Nephron (organoid): ENCODE measurements at regions not wholly inside any gene's neighbourhood (a gene's known extent, or its start where the extent isn't known, plus 50 kb on each side); places are given as distances from the start of the nearest gene placed in this dataset.

Source experiments
- H3K27ac Mint-ChIP-seq, 3 experiments: 2 replicates each; pipeline ENCODE4 v1.8.0; 2020; ENCODE audit warnings: mixed read lengths in 3 of 3, mild to moderate bottlenecking in 2 of 3, moderate library complexity in 1 of 3
- H3K27me3 Mint-ChIP-seq: 2 replicates; pipeline ENCODE4 v1.8.0; 2021; ENCODE audit warnings: low read depth, mild to moderate bottlenecking, moderate library complexity, mixed read lengths
- H3K36me3 Mint-ChIP-seq: 2 replicates; pipeline ENCODE4 v1.8.0; 2020; ENCODE audit warnings: low read depth, mixed read lengths
- H3K4me1 Mint-ChIP-seq: 2 replicates; pipeline ENCODE4 v1.8.0; 2020; ENCODE audit warnings: mixed read lengths
- H3K4me3 Mint-ChIP-seq, 3 experiments: 2 replicates each; pipeline ENCODE4 v1.8.0; 2020; ENCODE audit warnings: mild to moderate bottlenecking in 3 of 3, mixed read lengths in 3 of 3, moderate library complexity in 2 of 3
- H3K9me3 Mint-ChIP-seq: 2 replicates; pipeline ENCODE4 v1.8.0; 2020; ENCODE audit warnings: mixed read lengths
- TF ChIP-seq, protein P1 (sequence below), 3 experiments: fragments of 200-600 bp; sonication (generic); IDR thresholded peaks; one replicate each; pipeline ENCODE4 v1.5.0; 2021; ENCODE audit warnings: antibody characterized with exemption in 3 of 3; ENCODE audit not compliant: unreplicated experiment in 3 of 3

DNA sequence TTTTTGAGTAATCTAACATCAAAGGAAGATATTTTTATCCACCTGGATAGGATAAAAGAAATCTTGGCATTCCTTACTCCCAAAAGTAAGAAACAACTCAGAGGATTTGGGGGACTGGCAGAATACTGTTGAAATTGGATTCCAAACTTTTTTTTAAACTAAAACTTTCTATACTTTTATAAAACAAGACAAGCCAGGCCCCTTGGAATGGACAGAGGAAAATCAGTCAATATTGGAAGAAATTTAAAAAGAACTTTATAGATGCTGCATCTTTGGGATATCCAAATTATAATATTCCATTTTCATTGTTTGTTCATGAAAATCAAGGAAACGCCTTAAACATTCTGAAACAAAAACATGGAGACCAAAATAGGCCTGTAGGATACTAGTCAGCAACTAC is 147.6 kb upstream of the PIEZO2 start:
- TF ChIP-seq, protein P1, sequence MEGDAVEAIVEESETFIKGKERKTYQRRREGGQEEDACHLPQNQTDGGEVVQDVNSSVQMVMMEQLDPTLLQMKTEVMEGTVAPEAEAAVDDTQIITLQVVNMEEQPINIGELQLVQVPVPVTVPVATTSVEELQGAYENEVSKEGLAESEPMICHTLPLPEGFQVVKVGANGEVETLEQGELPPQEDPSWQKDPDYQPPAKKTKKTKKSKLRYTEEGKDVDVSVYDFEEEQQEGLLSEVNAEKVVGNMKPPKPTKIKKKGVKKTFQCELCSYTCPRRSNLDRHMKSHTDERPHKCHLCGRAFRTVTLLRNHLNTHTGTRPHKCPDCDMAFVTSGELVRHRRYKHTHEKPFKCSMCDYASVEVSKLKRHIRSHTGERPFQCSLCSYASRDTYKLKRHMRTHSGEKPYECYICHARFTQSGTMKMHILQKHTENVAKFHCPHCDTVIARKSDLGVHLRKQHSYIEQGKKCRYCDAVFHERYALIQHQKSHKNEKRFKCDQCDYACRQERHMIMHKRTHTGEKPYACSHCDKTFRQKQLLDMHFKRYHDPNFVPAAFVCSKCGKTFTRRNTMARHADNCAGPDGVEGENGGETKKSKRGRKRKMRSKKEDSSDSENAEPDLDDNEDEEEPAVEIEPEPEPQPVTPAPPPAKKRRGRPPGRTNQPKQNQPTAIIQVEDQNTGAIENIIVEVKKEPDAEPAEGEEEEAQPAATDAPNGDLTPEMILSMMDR (IDR thresholded peaks at IDR 0.05; ENCODE audit: unreplicated experiment in 3 of 3): no peak
- no peaks in the 10 kb centered on the region for H3K27me3 Mint-ChIP-seq

DNA sequence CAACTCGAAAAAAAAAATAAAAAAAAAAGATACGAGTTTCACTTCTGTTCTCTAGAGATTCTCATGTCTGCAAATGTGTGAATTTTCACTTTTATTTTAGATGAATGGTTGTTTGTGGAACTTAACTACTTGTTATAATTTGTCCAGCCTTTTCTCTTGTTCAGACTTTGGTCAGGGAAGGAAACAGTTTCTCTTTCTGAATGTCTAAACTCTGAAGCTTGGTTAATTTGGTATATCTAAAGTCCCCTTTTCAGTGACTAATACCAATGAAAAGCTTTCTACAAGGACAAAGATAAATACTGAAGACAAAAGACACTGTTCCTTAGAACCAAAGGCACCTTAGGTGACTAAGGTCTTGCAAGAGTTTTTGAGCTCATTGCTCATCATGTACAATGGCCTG is 144.4 kb upstream of the PIEZO2 start:
- no peaks in the 10 kb centered on the region for H3K27me3 Mint-ChIP-seq
- TF ChIP-seq, protein P1 (IDR thresholded peaks at IDR 0.05; ENCODE audit: unreplicated experiment in 3 of 3): no peak

More for the DNA sequence above, 147.6 kb upstream of the PIEZO2 start:
- peaks cover 17% of the 10 kb centered on the region for H3K9me3 Mint-ChIP-seq
- H3K4me3 Mint-ChIP-seq: no peak overlapping the region
- peaks cover 5% of the 10 kb centered on the region for H3K4me1 Mint-ChIP-seq
- H3K27ac Mint-ChIP-seq: no peak overlapping the region
- H3K36me3 Mint-ChIP-seq: no peaks in the 10 kb centered on the region

DNA sequence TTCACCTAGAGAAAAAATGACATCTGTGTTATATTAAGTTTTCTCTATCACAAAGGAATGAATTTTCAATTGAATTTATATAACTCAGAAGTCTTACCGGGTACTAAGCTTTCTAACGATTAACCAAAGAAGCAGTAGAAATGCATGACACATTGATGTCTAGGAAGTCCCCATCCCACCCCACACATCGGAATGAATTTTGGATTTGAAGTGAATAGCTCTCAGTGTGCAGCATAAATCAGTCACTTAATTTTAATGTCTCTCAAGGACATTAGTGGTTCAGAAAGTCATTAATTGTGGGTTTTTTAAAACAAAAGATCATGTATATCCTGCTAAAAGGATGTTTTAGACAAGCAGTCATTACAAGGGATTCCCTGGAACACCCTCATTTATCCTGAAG is 141.4 kb upstream of the PIEZO2 start:
- Mint-ChIP-seq H3K4me3 (no peak overlapping the region), H3K36me3 (no peaks in the 10 kb centered on the region), H3K9me3 (no peaks in the 10 kb centered on the region), H3K4me1 (peaks cover 13% of the 10 kb centered on the region), H3K27ac (peak overlapping the region in 2 of 3 experiments; percentile 19 to 41), H3K27me3 (no peaks in the 10 kb centered on the region)
- TF ChIP-seq, protein P1 (IDR thresholded peaks at IDR 0.05; ENCODE audit: unreplicated experiment in 3 of 3): no peak

More for the DNA sequence above, 144.4 kb upstream of the PIEZO2 start:
- Mint-ChIP-seq H3K4me3 (no peak overlapping the region), H3K27ac (no peak overlapping the region), H3K9me3 (no peaks in the 10 kb centered on the region), H3K36me3 (no peaks in the 10 kb centered on the region), H3K4me1 (peaks cover 13% of the 10 kb centered on the region)

DNA sequence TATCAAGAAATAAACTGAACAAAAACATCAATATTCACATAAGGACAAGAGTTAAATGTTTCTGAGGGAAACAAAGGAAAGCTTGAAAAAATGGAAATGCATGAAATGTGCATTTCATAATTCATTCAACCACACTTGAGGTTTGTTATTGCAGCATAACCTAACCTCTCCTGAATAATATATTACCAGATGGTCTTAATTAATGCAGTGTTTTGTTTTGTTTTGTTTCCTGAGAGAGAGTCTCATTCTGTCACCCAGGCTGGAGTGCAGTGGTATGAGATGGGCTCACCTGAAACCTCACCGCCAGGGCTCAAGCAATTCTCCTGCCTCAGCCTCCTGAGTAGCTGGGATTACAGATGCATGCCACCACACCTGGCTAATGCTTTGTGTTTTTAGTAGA is 139.9 kb upstream of the PIEZO2 start:
- TF ChIP-seq, protein P1 (IDR thresholded peaks at IDR 0.05; ENCODE audit: unreplicated experiment in 3 of 3): no peak
- Mint-ChIP-seq H3K4me1 (peaks cover 14% of the 10 kb centered on the region), H3K36me3 (no peaks in the 10 kb centered on the region), H3K27ac (no peak overlapping the region), H3K27me3 (no peaks in the 10 kb centered on the region), H3K9me3 (no peaks in the 10 kb centered on the region), H3K4me3 (no peak overlapping the region)

DNA sequence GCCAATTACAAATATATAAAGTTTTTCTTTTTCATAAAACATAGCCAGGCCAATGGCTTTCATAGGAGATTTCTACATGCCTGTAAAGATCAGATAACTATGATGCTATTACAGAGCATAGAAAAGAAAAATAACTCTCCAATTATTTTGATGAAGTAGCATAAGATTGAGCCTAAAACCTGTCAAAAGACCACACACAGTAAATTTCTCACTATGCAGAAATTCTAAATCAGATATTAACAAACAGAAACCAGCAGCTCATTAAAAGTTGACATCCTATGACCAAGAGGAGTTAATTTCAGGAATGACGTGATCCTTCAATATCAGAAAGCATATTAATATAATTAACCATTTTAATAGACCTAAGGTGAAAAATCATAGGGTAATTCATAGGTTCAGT is 139.0 kb upstream of the PIEZO2 start:
- H3K9me3 Mint-ChIP-seq: no peaks in the 10 kb centered on the region

DNA sequence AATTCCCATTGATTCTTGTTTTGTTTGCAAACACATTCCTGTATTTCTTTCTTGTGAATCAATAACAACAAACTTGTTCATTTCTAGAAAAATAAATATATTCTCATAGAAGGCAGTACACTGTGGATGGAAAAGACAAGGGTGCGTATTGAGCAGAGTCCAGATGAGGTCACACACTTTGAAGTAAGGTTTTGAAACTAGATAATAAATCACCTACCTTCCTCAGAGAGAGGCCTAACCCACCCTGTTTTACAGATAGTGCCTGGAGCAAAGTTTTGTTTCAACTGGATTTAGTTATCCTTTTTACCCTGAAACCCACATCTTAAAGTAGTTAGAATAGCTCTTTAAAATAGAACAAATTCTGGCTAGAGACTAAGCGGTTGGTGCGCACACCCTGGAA is 137.1 kb upstream of the PIEZO2 start:
- Mint-ChIP-seq H3K4me3 (no peak overlapping the region), H3K36me3 (no peaks in the 10 kb centered on the region), H3K27me3 (no peaks in the 10 kb centered on the region), H3K27ac (no peak overlapping the region), H3K4me1 (peaks cover 13% of the 10 kb centered on the region), H3K9me3 (no peaks in the 10 kb centered on the region)
- TF ChIP-seq, protein P1 (IDR thresholded peaks at IDR 0.05; ENCODE audit: unreplicated experiment in 3 of 3): no peak

More for the DNA sequence above, 139.0 kb upstream of the PIEZO2 start:
- no peaks in the 10 kb centered on the region for H3K36me3 Mint-ChIP-seq
- H3K4me3 Mint-ChIP-seq: no peak overlapping the region
- H3K27me3 Mint-ChIP-seq: no peaks in the 10 kb centered on the region
- TF ChIP-seq, protein P1 (IDR thresholded peaks at IDR 0.05; ENCODE audit: unreplicated experiment in 3 of 3): no peak
- peaks cover 23% of the 10 kb centered on the region for H3K4me1 Mint-ChIP-seq
- no peak overlapping the region for H3K27ac Mint-ChIP-seq
